ENCODE measurements at regions not wholly inside any gene's neighbourhood (a gene's known extent, or its start where the extent isn't known, plus 50 kb on each side); places are given as distances from the start of the nearest gene placed in this dataset.

- no peak for DNase-seq
Observed at GRCh38 chr22:49306632-49307480, 520.8 kb downstream of the BRD1 start.

GRCh38 chr22:49305966-49306631 lies 521.6 kb downstream of the BRD1 start:
- no peak for DNase-seq

- DNase-seq, result peak; percentile 56
Observed at GRCh38 chr22:49305214-49305965, 522.3 kb downstream of the BRD1 start.

- no peak for DNase-seq
Observed at GRCh38 chr22:49303781-49304461, 523.8 kb downstream of the BRD1 start.

GRCh38 chr22:49303061-49303735 lies 524.5 kb downstream of the BRD1 start:
- no peak for DNase-seq

- no peak for DNase-seq
Observed at GRCh38 chr22:49302530-49302929, 525.1 kb downstream of the BRD1 start.

- no peak for DNase-seq
Observed at GRCh38 chr22:49302150-49302460, 525.6 kb downstream of the BRD1 start.

GRCh38 chr22:49301398-49302149 lies 526.1 kb downstream of the BRD1 start:
- no peak for DNase-seq

- no peak for DNase-seq
Observed at GRCh38 chr22:49300951-49301397, 526.7 kb downstream of the BRD1 start.

- no peak for DNase-seq
Observed at GRCh38 chr22:49300241-49300640, 527.4 kb downstream of the BRD1 start.

GRCh38 chr22:49299821-49300231 lies 527.8 kb downstream of the BRD1 start:
- no peak for DNase-seq

GRCh38 chr22:49298834-49299750 lies 528.6 kb downstream of the BRD1 start:
- no peak for DNase-seq

- no peak for DNase-seq
Observed at GRCh38 chr22:49297871-49298721, 529.6 kb downstream of the BRD1 start.

GRCh38 chr22:49297286-49297870 lies 530.3 kb downstream of the BRD1 start:
- DNase-seq, result no peak

- no peak for DNase-seq
Observed at GRCh38 chr22:49296561-49296960, 531.1 kb downstream of the BRD1 start.

- DNase-seq, result no peak
Observed at GRCh38 chr22:49295851-49296560, 531.7 kb downstream of the BRD1 start.

GRCh38 chr22:49295465-49295743 lies 532.3 kb downstream of the BRD1 start:
- DNase-seq, result no peak

- DNase-seq, result no peak
Observed at GRCh38 chr22:49294656-49295464, 532.8 kb downstream of the BRD1 start.

Data from stimulated activated CD4-positive, alpha-beta T cell treated with anti-CD3 and anti-CD28 coated beads, Interleukin-4, amount 100 ng/mL, for 24 hours (primary cell).